HG02981 (cell line): ENCODE measurements at regions not wholly inside any gene's neighbourhood (a gene's known extent, or its start where the extent isn't known, plus 50 kb on each side); places are given as distances from the start of the nearest gene placed in this dataset.

Experiments
- ATAC-seq: cut with Tn5 transposase; IDR thresholded peaks from one replicate; pipeline ENCODE4 v1.9.1; 2021; ENCODE audit warnings: mild to moderate bottlenecking, moderate library complexity; ENCODE audit not compliant: unreplicated experiment

DNA sequence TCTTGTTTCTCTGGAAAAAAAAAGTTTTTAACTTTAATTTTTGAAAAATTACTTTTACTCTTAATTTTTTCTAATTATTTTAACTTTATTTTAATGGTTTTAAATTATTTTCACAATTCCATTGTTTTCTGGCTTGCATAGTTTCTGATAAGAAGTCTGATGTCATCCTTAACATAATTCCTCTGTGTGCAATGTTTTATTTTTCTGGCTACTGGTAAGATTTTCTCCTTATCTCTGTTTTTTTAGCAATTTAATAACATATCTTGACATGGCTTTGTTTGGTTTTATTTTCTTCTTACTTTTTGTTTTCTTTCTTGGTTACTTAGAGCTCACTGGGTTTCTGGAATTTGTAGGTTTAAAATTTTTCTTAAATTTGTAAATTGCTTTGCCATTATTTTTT, 114.8 kb downstream of the TBXT start:
- no peak for ATAC-seq

DNA sequence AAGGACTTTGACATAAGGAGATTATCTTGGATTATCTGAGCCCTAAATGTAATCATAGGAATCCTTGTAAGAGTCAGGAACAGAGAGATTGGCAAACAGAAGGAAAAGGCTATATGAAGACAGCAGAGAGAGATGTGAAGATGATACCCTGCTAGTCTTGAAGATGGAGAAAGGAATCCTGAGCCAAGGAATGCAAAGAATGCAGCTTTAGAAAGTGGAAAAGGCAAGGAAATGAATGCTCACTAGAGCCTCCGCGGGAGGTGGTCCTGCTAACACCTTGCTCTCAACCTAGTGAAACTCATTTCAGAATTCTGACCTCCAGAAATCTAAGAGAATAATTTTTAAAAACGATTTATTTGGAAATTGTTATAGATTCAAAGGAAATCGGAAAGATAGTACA, 117.1 kb downstream of the TBXT start:
- ATAC-seq, result no peak

DNA sequence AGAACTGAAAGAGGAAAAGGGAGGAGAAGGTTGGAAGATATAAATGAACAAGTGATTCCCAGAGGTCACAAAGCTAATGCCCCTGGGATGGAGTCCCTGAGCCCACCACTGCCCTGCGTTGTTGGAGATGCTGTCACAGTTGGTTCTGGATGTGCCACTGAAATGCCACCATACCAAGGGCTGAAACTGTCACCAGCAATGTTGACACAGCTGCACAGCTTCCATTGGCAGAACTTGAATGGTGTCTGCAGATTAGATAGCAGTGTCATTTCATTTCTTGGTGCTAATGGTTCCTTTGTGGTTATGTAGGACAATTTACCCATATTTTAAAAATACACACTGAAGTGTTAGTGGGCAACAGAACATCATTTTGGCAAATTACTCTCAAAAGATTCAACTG, 120.7 kb downstream of the TBXT start:
- ATAC-seq, result no peak

DNA sequence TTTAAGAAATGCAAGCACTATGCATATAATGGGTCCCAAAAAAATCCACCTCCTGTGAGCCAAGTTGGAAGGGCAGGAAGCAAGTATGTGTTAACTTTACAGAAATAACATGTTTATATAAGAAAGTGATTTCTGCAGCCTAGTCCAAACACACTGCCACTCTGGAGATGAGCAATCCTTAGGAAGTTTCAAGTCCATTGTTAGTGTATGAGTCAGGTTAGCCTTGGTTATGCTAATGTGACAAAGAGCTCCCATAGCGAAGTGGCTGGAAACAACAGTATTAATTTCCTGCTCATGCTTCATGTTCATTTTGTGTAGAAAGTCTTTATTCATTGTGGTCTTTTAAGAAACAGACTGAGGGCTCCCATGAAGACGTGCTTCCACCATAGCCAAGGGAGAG, 121.4 kb downstream of the TBXT start:
- no peak for ATAC-seq

DNA sequence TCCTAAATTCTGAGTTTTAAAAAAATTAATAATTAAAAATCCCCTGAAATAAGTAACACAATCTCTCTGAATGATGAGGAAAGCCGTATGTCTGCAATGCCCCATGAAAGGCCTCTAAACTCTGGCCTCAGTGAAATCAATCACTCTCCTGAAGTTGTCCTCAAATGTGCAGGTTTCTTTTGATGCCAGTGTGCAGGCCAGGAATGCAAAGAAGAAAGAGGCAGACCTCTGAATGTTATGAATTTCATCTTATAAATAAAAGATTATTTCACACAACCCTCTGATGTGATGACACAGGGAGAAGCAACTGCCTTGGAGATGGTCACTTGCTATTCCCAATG, 121.8 kb downstream of the TBXT start:
- no peak for ATAC-seq

DNA sequence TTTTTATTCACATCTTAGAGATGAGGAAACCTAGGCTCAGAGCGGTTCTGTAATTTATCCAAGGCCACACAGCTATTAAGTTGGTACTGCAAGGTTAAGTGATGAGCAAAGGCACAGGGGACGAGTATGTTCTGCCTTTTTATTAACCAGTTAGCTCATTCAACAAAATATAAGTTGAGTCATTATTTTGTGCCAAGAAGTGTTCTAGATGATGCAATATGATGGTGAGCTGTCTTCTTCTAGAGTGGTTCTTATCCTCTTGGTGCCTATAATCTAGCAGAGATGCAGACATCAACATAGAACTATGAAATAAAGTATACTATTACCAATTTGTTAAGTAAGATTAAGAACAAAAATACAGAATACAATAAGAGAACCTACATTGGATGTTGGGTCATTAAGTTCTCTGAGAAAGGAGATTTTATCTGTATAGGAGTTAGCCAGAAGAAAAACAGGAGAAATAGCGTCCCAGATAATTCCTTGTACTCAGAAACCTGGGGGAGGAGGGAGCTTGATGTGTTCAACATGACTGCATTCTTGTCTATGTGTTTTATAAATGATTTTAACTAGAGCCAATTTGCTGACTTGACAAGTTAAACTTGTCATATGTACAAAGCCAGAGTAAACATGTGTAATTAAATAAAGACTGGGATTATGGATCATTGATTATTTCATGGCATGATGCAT, 122.3 kb downstream of the TBXT start:
- ATAC-seq, result no peak

DNA sequence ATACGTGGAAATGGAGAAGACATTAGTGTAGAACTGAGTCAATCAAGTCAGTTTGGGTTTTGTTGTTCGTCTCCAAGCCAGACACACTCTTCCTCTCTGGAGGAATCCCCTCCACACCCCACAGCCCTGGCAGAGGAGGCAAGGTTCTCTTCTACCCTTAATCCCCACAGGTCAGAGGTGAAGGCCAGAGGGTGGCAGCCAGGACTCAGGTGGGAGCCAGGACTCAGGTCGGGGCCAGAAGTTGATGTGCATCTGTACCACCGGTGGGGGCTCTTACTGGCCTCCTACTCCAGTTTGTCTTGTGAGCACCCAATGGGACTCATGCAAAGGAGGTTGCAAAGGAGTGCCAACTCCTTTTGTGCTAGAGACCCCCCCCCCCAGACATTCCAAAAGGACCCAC, 126.4 kb downstream of the TBXT start:
- no peak for ATAC-seq

DNA sequence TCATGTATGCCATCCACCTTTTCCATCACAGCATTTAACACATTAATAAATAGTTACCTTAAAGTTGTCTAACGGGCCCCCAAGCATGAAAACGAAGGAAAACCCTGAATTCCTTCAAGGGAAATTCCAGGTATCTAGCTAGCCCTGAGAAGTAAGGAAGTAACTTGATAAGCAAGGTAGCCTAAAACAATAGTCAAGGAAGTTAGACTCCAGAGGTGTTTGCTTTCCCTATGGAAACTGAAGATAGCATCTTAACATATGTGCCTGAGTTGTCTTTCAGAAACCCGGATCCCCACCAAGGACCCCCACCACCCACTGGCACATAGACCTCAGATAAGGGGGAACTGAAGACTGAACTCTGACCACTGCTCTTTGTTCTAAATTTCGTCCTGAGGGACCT, 127.4 kb downstream of the TBXT start:
- no peak for ATAC-seq

DNA sequence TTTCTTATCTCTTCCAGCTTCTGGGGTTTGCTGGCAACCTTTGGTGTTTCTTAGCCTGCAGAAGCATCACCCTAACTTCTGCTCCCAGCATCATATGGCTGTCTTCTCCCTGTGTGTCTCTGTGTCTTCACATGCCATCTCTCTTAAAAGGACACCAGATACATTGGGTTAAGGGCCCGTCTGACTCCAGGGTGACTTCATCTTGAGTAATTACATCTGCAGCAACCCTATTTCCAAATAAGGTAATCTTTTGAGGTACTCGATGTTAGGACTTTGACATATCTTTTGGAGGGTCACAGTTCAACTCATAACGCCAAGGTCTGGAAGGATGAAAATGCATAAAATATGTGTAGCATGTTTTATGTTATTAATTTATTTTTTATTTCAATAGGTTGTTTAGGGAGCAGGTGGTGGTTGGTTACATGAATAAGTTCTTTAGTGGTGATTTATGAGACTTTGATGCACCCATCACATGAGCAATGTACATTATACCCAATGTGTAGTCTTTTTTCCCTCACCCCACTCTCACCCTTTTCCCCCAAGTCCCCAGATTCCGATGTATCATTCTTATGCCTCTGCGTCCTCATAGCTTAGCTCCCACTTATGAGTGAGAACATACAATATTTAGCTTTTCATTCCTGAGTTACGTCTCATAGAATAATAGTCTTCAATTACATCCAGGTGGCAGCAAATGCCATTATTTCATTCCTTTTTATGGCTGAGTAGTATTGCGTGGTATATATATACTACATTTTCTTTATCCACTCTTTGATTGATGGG, 131.1 kb downstream of the TBXT start:
- ATAC-seq, result no peak

DNA sequence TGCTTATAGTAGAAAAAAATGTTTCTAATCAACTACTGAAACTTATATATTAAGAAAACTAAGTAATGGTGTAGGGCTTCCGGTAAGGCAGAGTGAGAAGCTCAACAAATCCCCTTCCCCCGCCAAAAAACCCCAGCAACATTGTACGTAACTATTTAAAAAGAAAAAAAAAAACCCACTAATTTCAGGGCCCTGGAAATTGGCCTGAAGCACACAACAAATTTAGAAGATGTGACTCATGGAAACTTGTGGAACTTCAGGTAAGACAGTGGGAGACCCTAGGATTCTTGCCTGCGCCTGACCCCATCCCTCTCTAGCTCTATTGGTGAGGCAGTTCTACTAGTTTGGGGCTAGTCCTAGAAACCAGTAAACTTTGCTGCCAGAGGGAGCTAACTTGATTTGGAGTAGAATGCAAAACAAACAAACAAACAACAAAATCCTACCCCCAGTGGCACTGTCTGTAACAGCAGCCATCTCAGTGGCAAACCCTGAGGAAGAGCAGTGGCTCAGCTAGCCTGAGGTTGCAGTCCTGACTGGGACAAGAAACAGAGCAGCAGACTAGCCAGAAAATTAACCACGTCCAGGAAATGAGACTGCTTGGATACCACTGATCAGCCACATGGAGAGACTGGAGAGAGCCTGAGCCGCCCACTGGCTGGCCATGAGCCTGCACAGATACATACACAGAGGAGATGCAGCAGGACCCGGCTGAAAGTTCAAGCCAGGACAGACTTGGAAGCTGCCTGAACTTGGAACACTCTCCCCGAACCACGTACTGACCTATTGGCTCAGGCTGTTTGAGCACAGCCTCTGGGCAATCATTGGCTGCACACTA, 135.1 kb downstream of the TBXT start:
- no peak for ATAC-seq

DNA sequence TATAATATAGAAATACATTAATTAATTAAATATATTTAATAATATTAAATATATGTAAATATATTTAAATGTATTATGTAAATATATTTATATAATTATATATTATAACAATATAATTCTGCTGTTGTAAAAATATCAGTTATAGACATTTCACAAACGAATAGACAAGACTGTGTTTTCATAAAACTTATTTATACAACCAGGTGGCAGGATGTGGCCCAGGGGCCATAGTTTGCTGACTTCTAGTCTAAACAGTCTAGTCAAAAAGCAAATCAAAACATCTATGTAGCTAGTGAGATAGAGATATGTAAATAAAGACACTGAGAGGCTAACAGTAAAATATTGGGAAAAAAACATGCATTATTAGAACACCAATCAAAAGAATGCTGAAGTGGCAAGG, 136.4 kb downstream of the TBXT start:
- no peak for ATAC-seq

DNA sequence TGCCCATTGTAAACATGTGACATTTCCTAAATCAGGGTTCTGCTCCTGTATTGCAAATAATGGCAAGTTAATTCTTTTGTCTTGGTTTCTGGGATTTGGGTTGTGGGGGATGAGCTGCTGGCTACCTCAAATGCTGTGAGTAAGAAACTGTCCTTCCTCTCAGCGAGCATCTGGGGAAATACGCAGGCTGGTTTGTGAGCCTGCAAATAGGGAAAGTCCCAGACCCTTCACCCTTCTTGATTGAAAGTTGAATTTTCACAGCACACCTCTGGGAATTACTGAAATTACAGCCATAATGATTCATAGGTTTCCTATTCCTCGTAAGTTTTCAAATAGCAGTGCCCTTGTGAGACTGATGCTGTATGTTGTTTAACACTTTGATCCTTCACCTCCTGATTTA, 138.1 kb downstream of the TBXT start:
- no peak for ATAC-seq

DNA sequence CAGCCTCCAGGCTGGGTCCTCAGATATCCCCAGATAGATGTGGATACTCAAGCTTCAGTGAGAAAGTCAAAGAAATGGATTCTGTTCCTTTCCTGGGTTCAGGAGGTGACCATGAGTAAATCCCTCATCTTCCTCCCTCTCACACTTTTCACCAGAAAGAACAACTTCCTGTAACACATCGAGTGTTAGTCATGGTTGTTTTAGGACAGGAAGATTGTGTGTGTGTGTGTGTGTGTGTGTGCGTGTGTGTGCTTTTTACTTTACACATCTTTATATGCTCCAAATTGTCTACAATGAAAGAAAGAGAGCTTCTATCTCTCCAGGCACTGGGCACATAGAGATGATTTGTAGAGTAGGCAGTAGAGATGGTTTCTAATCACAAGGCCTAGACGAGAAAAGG, 139.9 kb downstream of the TBXT start:
- ATAC-seq, result no peak

DNA sequence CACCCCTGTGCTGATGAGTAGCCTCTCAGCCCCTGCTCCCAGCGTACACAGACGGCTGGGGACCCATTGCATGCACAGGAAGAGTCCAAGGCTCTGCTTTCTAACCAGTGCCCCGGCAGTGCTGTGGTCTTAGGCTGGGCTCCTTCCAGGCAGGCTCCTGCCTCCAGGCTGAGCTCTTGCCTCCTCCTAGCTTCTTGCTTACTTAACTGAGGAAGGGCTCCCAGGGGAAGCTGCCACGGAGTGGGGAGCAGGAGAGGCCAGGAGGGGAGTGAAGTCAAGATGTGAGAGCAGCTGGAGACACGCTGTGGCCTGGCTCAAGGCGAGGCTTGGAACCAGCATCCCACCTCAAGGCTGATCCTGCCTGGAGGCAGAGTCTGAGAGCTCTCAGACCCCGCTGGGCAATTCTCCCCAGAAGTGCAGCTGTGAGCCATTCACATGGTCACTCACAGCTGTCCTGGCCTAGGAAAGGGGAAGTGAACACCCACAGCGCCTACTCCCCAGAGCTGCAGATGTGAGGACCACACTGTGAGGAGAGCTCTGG, 141.0 kb downstream of the TBXT start:
- ATAC-seq, result no peak

DNA sequence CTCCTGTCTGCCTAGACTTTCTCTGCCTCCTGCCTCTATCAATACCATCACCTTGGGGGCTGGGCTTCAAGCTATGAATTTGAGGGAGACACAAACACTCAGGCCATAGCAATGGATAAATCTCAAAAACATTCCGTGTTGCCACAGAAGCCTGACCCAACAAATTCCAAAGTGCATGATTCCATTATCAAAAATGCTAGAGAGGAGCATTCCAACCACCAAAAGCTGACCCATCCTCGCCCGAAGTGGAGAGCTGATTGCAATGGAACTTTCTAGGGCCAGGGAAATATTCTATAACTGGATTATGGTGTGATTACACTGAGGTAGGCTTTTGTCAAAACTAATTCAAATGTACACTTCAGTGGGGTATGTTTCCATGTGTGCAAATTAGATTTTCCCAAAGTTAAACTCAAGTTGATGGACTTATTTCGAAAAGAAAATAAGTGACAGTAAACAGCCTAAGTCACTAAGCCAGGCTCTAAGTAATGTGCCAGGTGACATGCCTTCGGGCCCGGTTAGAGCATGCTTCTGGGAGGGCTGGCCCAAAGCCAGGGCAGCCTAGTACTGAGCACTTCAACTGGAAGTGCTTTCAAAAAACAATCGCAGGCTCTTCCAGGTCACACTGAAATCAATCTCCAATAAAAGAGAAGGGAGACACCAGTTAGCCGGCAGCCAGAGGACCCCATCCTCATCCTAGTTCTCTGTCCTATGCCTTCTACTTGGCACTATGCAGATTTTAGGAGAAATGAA, 142.3 kb downstream of the TBXT start:
- no peak for ATAC-seq

DNA sequence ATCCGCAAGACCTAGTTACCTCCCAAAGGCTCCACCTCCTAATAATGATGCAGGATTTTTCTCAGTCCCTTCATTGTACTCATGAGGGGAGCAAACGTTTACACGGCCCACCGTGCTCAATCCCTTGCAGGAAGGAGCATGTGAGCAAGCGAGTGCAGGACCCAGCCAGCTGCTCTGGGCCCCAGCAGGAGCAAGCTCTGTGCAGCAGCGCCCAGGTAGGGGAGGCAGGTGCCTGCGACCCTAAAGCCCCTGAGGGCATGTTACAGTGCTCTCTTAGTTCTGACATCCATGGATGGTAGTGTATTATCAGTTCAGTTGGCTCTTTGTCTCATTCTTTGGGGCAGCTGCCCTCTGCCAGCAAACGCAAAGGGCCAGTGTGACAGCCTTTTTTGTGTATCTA, 143.4 kb downstream of the TBXT start:
- ATAC-seq, result no peak

DNA sequence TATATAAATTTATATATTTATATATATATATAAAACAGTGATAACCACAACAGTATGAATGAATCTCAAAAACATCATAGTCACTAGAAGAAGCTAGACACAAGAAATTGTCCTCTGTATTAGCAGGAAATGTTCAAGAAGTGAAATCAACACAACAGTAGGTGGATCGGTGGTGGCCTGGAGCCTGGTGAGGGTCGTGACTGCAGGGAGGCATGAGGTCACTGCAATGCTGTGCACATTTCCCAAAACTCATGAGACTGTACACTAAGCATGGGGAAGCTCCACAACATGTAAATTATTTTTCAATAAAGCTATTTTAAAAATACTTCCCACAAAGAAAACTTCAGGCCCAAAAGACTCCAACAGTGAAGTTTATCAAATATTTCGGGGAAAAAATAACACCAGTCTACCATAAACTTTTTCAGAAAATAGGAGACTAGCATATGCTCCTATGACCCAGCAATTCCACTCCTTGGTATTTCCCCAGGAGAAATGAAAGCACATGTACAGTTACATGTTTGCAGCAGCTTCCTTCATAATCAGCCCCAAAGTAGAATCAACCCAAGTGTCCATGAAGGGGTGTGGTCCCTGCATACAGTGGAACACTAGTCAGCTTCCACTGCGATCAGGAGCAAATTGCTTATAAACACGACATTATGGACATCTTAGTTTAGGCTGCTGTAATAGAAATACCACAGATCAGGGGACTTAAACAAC, 144.2 kb downstream of the TBXT start:
- no peak for ATAC-seq

DNA sequence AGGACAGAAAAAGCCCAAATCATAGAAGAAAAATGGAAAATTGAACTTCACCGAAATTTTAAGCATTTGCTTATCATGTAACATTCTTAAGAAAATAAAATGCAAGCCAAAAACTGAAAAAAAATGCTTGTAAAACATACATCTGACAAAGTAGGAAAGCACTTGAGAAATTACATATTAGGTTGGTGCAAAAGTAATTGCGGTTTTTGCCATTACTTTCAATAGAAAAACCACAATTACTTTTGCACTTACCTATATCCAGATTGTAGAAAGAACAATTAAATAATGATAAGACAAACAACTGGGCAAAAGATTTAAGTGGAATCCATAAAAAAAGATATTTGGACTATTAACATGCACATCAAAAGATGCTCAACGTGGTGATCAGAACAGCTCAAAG, 146.2 kb downstream of the TBXT start:
- ATAC-seq, result no peak

DNA sequence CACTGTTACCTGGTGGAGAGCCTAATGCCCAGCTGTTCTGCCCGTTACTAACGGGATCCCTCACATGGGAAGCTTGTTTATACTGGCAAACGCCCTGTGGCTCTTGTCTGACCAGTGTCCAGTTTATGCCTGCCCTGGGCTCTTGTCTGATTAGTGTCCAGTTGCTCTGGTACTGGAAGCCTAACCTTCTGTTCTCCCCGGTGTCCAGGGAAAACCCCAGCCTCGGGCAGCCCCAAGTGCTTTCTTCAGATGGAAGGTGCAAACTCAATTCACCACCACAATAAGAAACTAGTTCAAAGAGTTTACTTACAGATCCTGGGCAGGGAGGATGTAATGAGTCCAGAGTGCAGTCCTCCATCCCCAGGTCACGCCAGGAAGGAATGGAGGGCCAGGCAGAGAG, 148.4 kb downstream of the TBXT start:
- ATAC-seq, result no peak

DNA sequence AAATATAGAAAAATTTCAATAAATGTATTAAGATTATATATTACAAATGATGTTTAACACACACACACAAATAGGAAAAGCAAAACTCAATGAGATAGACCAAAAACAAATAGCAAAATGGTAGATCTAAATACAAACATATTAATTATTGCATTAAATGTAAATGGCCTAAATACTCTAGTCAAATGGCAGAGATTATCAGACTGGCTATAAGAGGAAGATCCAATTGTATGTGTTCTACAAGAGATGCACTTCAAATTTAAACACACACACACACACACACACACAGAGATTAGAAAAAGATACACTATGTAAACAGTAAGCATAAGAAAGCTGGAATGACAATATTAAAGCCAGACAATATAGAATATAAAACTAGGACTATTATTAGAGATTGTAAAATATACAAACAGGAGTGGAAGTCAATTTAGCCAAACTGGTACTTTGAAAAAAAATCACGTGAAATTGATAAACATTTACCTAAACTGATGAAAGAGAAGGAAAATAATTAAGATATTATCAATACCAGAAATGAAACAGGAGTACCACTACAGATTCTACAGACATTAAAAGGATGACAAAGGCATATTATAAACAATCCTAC, 150.5 kb downstream of the TBXT start:
- ATAC-seq, result no peak
